Cardiac fibroblast (primary cell): ENCODE measurements at regions not wholly inside any gene's neighbourhood (a gene's known extent, or its start where the extent isn't known, plus 50 kb on each side); places are given as distances from the start of the nearest gene placed in this dataset.

Source experiments
- DNase-seq, 2 donors: peaks; one replicate each; pipeline versions ENCODE4 v3.0.0 to v3.0.0-alpha.2; 2010; ENCODE audit warnings: low read depth in 2 of 2
- H3K4me3 ChIP-seq, 2 donors: replicated peaks in 1 of 2; 1 replicate in 1 of 2; 2 replicates in 1 of 2; pipeline ENCODE4 v1.5.1; 2011; ENCODE audit warnings: low read depth in 2 of 2, low read length in 2 of 2, mild to moderate bottlenecking in 2 of 2, moderate library complexity in 1 of 2
- CTCF ChIP-seq: IDR thresholded peaks from one replicate; pipeline ENCODE4 v1.5.1; 2011; ENCODE audit warnings: low read depth, mild to moderate bottlenecking, low read length, inconsistent platforms

DNA sequence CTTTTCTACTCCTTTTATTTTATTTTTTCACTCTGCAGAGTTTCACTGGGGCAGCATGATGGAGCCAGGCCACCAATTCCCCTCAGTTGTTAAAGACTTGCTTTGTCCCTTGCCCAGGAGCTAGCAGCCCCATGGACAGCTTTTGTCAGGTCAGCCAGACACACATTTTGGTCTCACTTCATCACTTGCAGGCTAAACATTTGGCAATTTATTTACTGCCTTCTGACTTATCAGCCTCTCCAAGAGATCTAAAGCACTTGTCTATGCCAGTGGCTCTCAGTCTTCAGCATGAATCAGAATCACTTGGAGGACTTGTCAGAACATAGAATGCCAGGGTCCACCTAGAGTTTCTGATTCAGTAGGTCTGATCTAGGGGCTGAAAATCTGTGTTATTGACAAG, 66.4 kb upstream of the GDF10 start:
- DNase-seq, result no peak
- H3K4me3 ChIP-seq, result no peak overlapping the region
- no peak for TF ChIP-seq CTCF

DNA sequence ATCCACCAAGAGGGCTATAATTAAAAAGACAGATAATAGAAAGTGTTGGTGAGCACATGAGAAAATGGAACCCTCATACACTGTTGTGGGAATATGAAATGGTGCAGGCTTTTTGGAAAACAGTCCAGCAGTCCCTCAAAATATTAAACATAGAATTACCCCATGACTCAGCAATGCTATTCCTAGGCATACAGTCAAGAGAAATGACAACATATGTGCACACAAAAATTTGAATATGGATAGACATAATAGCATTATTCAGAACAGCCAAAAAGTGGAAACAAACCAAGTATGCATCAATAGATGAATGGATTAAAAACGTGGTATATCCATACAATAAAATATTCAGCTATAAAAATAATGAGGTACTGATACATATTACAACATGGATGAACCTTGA, 64.5 kb upstream of the GDF10 start:
- H3K4me3 ChIP-seq, result no peak overlapping the region
- no peak for DNase-seq
- no peak for TF ChIP-seq CTCF

- no peak overlapping the region for H3K4me3 ChIP-seq
- TF ChIP-seq CTCF, result no peak
- DNase-seq, result no peak
Measured at GRCh38 chr10:47237316-47238260, 62.4 kb upstream of the GDF10 start.

GRCh38 chr10:47238331-47239095, 61.5 kb upstream of the GDF10 start:
- TF ChIP-seq CTCF, result no peak
- H3K4me3 ChIP-seq, result no peak overlapping the region
- no peak for DNase-seq

DNA sequence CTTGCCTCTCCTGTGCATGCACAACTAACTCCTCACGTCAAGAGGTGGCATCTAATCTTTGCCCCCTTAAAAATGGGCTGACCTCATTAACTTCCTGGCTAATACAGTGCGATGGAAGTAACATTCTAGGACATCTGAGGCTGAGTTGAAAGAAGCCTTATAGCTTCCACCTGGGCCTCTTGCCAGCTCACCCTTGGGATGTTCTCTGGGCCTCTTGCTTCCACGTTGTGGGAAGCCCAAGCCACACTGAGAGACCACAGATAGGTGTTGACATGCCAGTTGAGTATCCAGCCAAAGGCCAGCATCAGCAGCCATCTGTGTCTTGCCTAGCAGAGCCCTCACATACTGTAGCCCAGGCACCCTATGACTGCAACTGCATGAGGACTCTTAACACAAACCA, 60.8 kb upstream of the GDF10 start:
- DNase-seq, result no peak

GRCh38 chr10:47240173-47240572, 59.8 kb upstream of the GDF10 start:
- DNase-seq, result no peak
- H3K4me3 ChIP-seq, result no peak overlapping the region
- TF ChIP-seq CTCF, result no peak

More for the DNA sequence above, 60.8 kb upstream of the GDF10 start:
- no peak overlapping the region for H3K4me3 ChIP-seq
- no peak for TF ChIP-seq CTCF
